Amniotic stem cell (primary cell): ENCODE measurements at regions not wholly inside any gene's neighbourhood (a gene's known extent, or its start where the extent isn't known, plus 50 kb on each side); places are given as distances from the start of the nearest gene placed in this dataset.

ENCODE experiments used
- DNase-seq: peaks from one replicate; lab custom pipeline; 2025; lab: John Stamatoyannopoulos, UW

DNA sequence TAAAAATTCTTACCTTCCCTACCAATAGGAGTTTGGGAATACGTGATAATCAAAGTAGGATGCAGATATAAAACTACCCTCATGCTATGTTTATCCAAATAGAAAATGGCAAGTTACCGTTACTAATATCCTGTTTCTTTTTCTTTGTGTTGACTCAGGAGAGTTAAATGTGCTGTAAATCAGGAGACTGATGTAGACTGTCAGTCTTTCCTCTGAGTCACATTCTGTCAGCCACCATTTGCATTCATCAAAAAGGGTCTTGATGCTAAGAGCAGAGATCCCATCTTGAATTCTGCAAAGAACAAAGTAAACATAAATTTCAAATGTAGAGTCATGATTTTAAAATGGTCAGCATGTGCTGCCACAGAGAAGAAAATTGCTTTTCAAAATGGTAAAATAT is 712.8 kb downstream of the SOCS6 start:
- DNase-seq, result no peak

DNA sequence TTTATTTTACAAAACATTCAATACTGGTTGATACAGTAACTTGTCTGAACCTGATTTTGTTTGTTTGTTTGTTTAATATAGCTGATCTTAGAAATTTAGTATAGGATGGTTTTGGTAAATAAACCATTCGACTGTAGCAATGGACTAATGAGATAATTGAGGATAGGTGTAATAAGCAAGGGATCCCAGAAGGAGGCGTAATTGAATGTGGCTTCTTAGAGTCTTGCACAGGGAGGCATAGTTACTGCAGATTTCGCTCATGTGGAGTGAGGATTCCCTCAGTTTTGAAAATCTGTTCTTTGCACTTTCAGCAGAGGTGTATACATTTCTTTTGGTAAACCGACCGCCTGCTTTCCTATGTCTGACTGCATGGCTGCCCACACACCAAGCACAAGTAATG is 709.6 kb downstream of the SOCS6 start:
- no peak for DNase-seq

DNA sequence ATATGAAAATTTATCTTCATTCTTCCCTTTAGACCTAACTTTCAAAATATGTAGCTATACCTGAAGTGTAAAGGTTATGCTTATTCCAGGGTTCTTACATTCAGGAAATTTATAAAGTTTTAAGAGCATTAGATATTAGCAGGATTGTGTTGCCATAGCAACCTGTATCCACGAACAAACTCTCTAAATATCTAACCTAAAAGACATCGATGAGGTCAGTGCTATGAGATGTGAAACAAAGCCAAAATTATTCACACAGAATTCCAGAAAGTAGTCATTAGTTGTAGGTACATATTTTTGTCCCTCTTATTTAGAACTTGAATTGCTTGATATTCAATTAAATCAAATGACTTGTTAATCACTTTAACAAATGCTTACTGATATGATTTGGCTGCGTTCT is 705.3 kb downstream of the SOCS6 start:
- DNase-seq, result no peak

DNA sequence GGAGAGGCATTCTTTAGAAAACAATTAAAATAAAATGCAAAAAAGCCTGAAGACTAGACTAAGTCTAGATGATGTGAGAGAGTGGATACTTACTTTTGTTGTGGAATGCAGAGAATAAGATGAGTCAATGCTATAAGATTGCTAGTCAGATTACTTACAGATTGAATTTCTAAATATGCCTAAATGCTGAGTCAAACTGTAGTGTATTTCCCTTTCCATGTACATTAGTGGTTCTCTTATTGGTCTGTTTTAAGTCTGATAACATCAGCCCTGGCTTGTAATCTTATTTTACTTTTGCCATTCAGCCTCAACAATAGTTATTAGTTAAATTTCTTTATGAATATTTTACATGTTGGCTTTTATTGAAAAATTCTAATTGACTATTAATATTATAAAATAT is 702.7 kb downstream of the SOCS6 start:
- DNase-seq, result no peak

DNA sequence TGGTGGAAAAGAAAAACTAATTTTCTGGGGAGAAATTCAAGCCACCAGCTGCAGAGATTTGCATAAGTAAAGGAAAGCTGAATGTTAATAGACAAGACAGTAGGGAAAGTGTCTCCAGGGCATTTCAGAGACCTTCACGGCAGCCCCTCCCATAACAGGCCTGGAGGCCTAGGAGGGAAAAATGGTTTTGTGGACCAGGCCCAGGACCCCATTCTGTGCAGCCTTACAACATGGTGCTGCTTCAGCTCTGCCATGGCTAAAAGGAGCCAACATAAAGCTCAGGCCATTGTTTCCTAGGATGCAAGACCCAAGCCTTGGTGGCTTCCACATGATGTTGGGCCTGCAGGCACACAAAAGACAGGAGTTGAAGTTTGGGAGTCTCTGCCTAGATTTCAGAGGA is 697.1 kb downstream of the SOCS6 start:
- DNase-seq, result no peak

DNA sequence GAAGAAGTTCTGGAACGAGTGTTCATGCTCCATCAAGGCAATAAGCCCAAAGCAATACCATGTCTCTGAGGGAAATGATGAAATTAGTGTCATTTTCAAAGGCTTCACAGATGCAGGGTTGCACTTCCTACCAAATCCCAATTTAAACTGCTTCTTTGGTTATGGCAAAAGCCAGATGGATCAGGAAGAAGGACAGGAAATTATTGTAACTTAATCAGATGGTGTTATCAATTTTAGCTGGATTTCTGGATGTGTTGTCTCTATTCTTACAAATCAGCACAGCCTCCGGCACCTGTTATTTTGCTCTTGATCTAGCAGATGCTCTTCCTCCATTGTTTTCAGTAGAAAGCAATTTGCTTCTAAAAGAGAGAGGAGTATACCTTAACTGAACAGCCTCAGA is 693.4 kb downstream of the SOCS6 start:
- no peak for DNase-seq

DNA sequence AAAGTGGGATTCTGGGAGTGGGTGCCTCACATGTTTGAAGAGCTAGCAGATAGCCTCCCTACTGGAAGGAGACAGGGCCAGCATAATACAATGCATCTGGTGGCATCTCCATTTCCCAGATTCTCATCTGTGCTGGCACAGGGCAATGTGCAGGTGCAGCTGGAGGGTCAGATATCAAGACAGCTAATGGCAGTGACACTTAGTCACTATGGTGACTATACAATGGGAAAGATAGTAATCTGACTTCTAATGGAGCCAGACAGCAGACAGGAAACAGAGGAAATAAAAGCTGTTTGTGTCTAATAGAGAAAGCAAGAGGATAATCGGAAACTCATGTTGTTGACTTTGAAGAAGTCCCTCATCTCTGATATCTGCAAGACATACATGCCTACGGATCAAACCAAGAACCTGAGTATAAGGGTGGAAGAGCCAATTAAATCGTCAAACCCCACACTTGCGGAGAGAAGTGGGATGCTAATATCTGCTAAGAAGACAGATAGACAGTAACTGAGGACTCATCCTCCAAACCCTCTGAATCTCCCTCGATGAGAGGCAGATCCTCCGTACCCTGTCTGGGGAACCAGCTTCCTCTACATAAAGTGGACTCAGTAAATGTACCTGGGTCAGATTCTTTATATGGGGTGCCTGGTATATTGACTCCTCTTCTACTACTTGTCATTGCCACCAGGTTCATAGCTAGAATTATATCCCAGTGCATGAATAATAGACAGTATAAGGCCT is 692.7 kb downstream of the SOCS6 start:
- DNase-seq, result no peak

DNA sequence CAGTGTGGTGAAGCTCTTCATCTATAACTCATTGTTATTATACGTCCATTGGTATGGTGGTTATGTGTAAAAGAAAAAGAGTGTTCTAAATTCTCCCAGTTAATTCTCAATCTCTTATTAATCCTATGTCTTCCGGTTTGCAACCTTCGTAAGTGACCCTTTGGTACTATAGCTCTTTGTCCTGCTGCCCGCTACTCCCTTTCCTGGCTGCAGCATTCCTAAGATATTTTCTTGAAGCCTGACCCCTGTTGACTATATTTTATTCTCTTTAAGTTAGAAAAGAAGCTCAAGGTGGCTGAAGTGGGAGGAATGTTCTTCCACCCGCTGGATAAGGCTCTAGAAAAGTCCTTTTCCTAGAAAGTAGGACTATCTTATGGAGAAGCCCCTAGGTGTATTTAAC is 684.8 kb downstream of the SOCS6 start:
- no peak for DNase-seq

DNA sequence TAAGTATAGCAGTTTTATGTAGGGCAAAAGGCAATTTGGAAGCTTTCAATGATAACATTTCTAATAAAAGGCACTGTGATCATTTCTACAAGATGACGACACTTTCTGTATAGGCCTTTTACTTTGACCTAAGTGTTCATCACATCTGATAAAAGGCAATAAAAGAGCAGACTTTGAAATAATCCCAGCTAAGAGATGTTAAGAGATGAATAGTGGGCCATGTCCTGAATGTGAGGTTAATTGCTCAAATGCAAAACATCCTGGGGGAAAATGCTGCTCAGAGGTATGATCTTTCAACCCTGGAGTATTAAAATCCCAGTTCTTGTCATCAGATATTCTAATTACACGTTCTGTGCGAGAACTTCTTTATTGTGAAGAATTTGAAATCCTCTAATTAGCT is 677.6 kb downstream of the SOCS6 start:
- no peak for DNase-seq

DNA sequence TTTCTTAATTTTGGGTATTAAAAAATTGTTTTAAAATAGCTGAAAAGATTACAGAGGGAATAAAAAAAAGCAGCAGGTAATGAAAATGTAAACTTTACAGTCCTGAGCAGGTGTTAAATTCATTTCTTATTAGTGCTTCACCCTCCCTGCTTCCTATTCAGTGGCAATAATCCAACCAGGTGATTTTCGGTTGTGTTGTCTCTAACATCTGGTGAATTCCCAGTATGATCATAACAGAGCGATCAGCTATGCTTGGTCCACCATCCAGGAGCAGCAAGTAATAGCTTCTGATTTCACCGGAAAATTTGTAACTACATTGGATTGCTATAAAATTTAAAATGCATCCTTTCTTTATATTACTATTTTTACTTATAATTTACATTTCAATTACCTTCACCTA is 673.1 kb downstream of the SOCS6 start:
- DNase-seq, result no peak

DNA sequence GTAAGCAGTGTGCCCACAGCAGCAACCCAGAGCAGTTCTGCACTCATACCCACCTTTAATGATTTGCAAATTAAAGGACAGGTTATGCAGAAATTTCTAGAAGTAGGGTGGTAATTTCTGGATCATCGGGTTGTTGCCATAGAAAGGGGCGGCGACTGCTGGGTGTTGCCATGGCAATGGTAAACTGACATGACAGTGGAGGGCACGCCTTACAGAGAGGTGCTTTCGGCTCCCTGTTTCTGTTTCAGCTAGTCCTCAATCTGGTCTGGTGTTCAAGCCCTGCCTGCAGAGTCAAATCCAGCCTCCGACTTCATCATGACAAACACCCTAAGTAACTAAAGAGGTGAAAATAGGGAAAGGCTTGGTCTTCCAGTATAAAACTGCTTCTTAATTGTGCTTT is 667.7 kb downstream of the SOCS6 start:
- DNase-seq, result no peak

DNA sequence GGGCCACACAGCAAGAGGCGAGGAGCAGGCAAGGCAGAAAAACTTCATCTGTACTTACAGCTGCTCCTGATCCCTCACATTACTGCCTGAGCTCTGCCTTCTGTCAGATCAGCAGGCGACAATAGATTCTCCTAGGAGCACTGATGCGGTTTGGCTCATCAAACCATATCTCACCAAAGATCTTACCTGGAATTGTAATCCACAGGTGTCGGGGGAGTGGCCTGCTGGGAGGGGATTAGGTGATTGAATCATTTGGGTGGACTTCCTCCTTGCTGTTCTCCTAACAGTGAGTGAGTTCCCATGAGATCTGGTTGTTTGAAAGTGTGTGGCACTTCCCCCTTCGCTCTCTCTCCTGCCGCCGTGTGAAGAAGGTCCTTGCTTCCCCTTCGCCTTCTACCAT is 647.3 kb downstream of the SOCS6 start:
- DNase-seq, result no peak

DNA sequence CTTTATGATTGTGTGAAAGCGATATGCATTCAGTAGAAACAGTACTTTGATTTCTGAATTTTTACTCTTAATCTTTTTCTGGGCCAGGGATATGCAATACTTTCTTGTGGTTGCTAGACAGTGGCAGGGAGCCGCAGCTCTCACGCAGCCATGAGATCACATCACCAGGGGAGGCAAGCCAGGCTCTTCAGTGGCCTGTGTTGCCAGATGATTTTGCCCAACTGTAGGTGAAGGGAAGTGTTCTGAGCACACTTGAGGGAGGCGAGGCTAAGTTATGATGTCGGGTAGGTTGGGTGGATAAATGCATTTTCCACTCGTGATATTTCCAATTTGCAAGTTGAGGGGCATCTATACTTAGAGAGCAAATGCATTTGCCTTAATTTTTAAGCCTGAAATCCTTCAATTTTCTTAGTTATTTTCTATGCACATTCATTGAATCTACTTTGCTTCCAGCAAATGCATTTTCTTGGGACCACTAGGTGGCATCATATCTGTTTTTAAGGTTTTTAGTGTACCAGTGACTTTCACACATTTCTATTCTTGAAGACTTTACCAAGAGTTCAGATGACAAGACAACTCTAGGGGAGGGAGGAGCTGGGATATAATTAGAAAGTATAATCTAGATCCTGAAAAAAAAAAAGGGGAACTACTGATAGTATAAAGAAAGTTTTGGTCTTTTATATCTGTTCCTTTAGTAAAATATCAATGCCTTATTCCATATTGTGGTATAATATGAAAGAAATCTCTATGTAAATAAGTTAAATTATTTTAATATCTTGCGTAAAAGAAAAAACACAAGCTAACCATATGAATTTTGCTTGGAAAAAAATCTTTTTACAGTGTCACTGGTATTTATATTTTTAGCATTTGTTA is 643.3 kb downstream of the SOCS6 start:
- DNase-seq, result peak; percentile 1

DNA sequence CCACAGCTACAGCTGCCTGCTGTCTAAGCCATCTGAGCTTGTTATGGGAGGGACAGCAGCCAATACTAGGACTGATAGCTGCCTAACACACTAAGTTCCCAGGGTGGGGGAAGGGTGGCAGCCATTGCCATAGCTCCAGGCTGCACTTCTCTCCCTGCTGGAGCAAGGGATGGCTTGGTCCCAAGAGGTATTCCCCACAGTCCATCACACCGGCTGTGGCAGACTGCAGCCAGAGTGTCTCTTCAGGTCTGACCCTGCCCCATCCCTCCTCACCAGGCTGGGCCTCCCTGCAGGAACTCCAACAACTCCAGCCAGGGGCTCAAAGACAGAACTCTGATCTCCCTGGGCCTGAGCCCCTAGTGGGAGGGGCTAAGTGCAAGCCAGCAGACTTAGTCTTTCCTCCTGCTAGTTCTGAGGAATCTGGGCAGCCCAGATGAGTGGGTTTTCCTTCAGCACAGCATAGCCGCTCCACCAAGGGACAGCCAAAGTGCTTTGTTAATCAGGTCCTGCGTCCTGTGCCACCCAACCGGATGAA is 632.1 kb downstream of the SOCS6 start:
- no peak for DNase-seq

DNA sequence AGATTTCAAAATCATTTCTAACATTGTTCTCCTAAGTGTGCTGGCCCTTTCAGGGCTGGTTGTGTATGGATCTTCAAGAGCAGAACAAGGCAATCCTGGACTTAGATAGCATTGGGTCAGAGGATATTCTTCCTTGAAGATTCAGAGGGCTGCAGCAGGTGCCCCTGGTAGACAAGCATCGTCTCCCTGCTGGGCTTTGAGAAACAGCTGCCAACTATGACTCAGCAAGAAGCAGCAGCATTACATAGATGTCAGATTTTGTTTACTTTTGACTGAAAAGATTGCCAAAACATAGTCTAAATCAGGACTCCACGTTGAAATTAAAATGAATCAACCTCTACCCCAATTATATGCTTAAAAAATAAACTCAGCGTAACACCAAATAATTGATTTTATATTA is 618.8 kb downstream of the SOCS6 start:
- DNase-seq, result no peak

DNA sequence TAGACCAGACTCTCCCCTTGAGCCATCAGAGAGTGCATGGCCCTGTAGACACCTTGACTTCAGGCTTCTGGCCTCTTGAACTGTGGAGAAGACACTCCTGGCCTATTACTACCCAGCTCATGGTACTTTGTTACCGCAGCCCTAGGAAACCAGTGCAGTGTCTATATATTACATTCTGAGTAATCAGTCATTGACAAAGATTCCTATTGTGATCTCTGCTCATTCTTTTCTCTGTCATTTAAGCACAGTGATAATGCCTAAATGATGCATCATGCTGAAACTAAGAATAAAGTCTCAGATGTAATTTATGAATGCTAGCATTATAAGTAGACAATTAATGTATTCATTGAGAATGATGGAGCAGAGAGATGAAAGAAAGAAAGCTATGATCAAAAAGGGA is 603.5 kb downstream of the SOCS6 start:
- no peak for DNase-seq

DNA sequence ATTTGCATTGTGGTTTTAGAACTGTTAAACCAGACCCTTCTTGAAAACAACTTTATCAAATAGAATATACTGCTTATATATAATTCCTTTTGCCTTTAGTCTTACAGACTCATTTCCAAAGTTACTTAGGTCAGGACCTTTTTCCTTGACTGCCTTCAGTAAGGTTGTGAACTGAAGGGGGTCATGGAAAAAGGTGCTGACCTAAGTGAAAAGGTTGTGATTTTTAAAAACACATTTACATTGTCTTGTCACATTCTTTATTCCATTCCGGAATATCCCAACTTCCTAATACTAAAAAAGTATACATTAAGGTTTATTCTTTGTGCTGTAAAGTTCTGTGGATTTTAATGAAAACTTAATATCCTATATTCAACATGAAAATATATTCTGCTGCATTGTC is 581.4 kb downstream of the SOCS6 start:
- DNase-seq, result no peak

DNA sequence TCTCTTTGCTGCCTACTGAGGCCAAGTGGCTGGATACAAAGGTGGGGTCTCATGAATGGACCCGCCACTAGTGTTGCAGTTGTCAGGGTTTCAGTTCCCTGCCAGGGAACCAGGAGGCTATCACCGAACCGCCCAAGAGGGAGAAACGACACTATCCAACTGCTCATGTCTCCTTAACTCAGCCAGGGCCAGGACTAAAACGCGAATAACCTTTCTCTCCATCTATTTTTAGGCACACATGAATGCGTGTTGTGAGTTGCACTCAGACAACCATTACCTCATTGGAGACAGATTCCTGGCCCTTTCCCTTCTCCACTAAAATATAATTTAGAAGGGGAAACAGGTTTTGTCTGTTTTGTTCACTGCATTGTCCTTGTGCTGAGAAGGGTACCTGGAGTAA is 559.5 kb downstream of the SOCS6 start:
- no peak for DNase-seq

DNA sequence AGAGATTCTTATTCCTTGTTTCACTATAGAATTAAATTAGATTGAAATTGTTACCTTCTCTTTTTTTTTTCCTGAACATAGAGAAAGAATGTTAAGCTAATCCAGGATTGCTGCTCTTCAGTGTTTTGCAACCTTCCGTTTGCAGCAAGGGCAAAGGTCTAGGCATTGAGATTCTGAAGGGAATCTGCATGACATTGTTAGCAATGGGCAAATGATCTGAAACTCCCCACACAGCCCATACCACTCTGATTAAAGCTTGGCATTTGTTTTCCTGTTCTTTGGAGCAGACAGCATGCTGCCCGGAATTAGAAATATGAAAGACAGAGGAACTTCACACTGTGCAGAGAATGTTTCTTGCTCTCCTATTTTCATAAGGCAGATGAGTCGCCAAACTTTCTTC is 551.8 kb downstream of the SOCS6 start:
- no peak for DNase-seq

DNA sequence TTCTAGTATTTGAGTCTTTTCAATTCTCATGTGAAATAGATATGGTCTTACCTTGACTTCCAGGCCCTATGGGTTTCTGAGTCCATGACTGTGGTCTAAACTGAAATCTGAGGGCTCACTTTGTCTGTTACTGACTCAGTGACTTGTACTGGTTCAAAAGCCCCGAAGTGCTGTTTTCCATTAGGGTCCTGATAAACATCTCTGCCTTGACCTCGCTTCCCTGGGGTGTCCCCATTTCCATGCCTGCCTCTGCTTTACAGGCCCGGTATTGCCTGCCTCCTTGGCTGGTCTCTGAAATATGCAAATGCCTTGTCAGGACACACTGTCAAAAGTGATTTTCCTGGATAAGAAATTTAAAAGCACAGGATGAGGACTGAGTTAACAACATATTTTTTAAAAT is 538.8 kb downstream of the SOCS6 start:
- no peak for DNase-seq

DNA sequence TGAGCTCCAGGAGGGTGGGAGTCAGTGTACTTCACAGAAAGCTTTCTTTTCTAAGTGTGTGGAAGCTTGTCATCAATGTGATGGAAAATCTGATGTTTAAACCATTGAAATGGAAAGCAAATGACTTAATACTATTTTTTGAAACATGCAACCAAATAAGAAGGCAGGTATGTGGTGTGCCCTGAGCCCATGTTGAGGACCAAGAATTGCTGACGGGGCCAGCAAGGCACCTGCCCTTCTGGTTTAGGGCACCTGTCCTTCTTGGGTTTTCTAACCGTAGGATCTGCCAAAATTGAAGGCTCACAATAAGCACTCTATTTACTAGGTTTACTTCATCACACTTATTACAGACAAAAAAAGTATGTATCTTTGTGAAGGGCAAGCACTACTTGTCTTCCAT is 537.7 kb downstream of the SOCS6 start:
- DNase-seq, result no peak

DNA sequence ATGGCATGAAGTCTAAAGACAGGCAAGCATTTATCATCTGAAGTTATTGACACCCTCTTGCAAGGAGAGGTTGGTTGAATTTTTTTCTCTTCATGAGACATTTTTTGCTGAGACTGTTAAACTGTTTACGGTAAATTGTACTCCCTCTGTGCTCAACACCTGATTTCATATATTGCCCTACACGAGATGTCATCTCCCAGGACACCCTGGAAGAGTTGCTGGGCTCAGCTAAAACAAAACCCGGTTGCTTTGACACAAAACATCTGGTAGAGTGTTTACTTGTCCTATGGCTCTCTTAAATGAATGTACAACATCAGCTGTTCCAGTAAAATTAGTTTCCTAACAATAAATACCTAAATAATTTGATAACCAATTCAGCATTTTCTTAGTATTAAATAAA is 533.8 kb downstream of the SOCS6 start:
- DNase-seq, result no peak

DNA sequence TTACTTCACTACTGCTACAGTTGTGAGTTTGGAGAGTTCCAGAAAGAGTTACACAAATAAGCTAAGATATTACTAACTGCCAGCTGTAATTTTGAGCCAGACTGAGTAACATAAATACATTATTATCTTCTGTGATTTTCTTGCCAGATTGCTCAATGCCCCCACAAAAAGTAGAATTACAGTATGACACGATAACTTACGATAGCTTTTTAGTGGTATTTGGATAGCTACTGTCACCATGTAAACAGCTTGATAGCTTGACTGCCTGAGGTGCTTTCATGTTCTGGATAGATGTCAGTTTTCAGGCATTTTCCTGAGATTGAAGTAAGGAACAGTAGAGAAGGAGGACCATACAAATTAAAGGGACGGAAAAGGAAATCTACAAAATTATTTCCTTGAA is 533.3 kb downstream of the SOCS6 start:
- DNase-seq, result no peak
